OCI-LY3 (cell line): ENCODE measurements at regions not wholly inside any gene's neighbourhood (a gene's known extent, or its start where the extent isn't known, plus 50 kb on each side); places are given as distances from the start of the nearest gene placed in this dataset.

Experiments used
- H2AFZ ChIP-seq: fragments of 200-600, 300-600 bp; shearing (Covaris generic); 2 replicates; pipeline ENCODE4 v1.6.0; 2014; ENCODE audit warnings: antibody characterized with exemption, low read depth, low read length
- H3K27ac ChIP-seq: fragments of 200-600, 300-600 bp; sonication (generic); 2 replicates; pipeline ENCODE4 v1.5.1; 2014; ENCODE audit warnings: mild to moderate bottlenecking, low read length, moderate library complexity, mixed read lengths
- H3K27me3 ChIP-seq: fragments of 200-600, 300-600 bp; sonication (generic); 2 replicates; pipeline ENCODE4 v1.6.1; 2014; ENCODE audit warnings: low read depth, low read length, mixed read lengths
- H3K36me3 ChIP-seq: fragments of 200-600, 300-600 bp; sonication (generic); replicated peaks from 2 replicates; pipeline ENCODE3; 2014; ENCODE audit warnings: low read depth, low read length, mixed read lengths
- H3K4me1 ChIP-seq: fragments of 300-600, 200-600 bp; sonication (generic); 2 replicates; pipeline ENCODE4 v1.6.1; 2014; ENCODE audit warnings: low read length, mixed read lengths
- H3K4me2 ChIP-seq: fragments of 200-600, 300-600 bp; sonication (generic); 2 replicates; pipeline ENCODE4 v1.6.1; 2014; ENCODE audit warnings: low read length, mixed read lengths
- H3K4me3 ChIP-seq: fragments of 300-600, 200-600 bp; sonication (generic); 2 replicates; pipeline ENCODE4 v1.5.1; 2014; ENCODE audit warnings: antibody characterized with exemption, mild to moderate bottlenecking, low read length, moderate library complexity
- H3K79me2 ChIP-seq: fragments of 300-600, 200-600 bp; shearing (Covaris generic); 2 replicates; pipeline ENCODE4 v1.6.1; 2014; ENCODE audit warnings: mild to moderate bottlenecking, low read length, mixed read lengths
- H3K9ac ChIP-seq: fragments of 300-600, 200-600 bp; shearing (Covaris generic); 2 replicates; pipeline ENCODE4 v1.6.0; 2014; ENCODE audit warnings: mild to moderate bottlenecking, low read length, moderate library complexity
- H3K9me3 ChIP-seq: fragments of 200-600, 300-600 bp; shearing (Covaris generic); 2 replicates; pipeline ENCODE4 v1.6.1; 2014; ENCODE audit warnings: low read length, mixed read lengths; ENCODE audit not compliant: insufficient read depth
- H4K20me1 ChIP-seq: fragments of 200-600, 300-600 bp; sonication (generic); 2 replicates; pipeline ENCODE4 v1.6.1; 2016; ENCODE audit warnings: low read length, mixed read lengths; ENCODE audit not compliant: insufficient read depth
- CTCF ChIP-seq: fragments of 200-600, 300-600 bp; sonication (generic); IDR thresholded peaks from 2 replicates; pipeline ENCODE4 v1.5.1; 2014; ENCODE audit warnings: antibody characterized with exemption, low read length, low read depth
- EZH2phosphoT487 ChIP-seq: fragments of 200-600 bp; shearing (Covaris generic); IDR thresholded peaks from 2 replicates; pipeline ENCODE4 v1.6.1; 2018; ENCODE audit warnings: antibody characterized with exemption, mixed run types, low read depth

- no peak overlapping the region for H3K4me2 ChIP-seq
- no peaks in the 10 kb centered on the region for H3K79me2 ChIP-seq
- TF ChIP-seq EZH2phosphoT487 (no peak), CTCF (no peak)
- H3K27ac ChIP-seq, result no peak overlapping the region
- H4K20me1 ChIP-seq, result no peaks in the 10 kb centered on the region
- peaks cover 38% of the 10 kb centered on the region for H3K27me3 ChIP-seq
- no peak overlapping the region for H3K4me3 ChIP-seq
- H3K9me3 ChIP-seq, result no peaks in the 10 kb centered on the region
- H3K4me1 ChIP-seq, result no peaks in the 10 kb centered on the region
- H3K9ac ChIP-seq, result no peak overlapping the region
- H3K36me3 ChIP-seq, result no peaks in the 10 kb centered on the region
- H2AFZ ChIP-seq, result no peak overlapping the region
Measured at GRCh38 chr3:72597756-72598195, 250.5 kb downstream of the SHQ1 start.

GRCh38 chr3:72597043-72597442, 251.2 kb downstream of the SHQ1 start:
- Histone ChIP-seq H3K9ac (no peak overlapping the region), H2AFZ (no peak overlapping the region), H3K4me1 (no peaks in the 10 kb centered on the region), H3K27ac (no peak overlapping the region), H3K36me3 (no peaks in the 10 kb centered on the region), H3K4me3 (no peak overlapping the region), H3K4me2 (no peak overlapping the region), H4K20me1 (no peaks in the 10 kb centered on the region), H3K79me2 (no peaks in the 10 kb centered on the region), H3K9me3 (no peaks in the 10 kb centered on the region), H3K27me3 (peaks cover 38% of the 10 kb centered on the region)
- no peak for TF ChIP-seq CTCF
- no peak for TF ChIP-seq EZH2phosphoT487

GRCh38 chr3:72595927-72596610, 252.2 kb downstream of the SHQ1 start:
- Histone ChIP-seq H3K9me3 (no peaks in the 10 kb centered on the region), H3K4me3 (no peak overlapping the region)

GRCh38 chr3:72595376-72595775, 252.9 kb downstream of the SHQ1 start:
- Histone ChIP-seq H3K9me3 (no peaks in the 10 kb centered on the region), H3K36me3 (no peaks in the 10 kb centered on the region), H3K4me2 (no peak overlapping the region), H3K4me1 (no peaks in the 10 kb centered on the region), H2AFZ (no peak overlapping the region), H3K27ac (no peak overlapping the region), H3K4me3 (no peak overlapping the region), H3K27me3 (peaks cover 24% of the 10 kb centered on the region), H4K20me1 (no peaks in the 10 kb centered on the region), H3K79me2 (no peaks in the 10 kb centered on the region), H3K9ac (no peak overlapping the region)
- no peak for TF ChIP-seq CTCF
- TF ChIP-seq EZH2phosphoT487, result no peak

More at GRCh38 chr3:72595927-72596610, 252.2 kb downstream of the SHQ1 start:
- Histone ChIP-seq H3K4me2 (no peak overlapping the region), H3K36me3 (no peaks in the 10 kb centered on the region), H3K79me2 (no peaks in the 10 kb centered on the region), H3K27ac (no peak overlapping the region), H3K27me3 (peaks cover 31% of the 10 kb centered on the region), H3K9ac (no peak overlapping the region), H2AFZ (no peak overlapping the region), H3K4me1 (no peaks in the 10 kb centered on the region), H4K20me1 (no peaks in the 10 kb centered on the region)
- TF ChIP-seq CTCF (no peak), EZH2phosphoT487 (no peak)
